Superior temporal gyrus (tissue), 1 donor: ENCODE measurements at regions not wholly inside any gene's neighbourhood (a gene's known extent, or its start where the extent isn't known, plus 50 kb on each side); places are given as distances from the start of the nearest gene placed in this dataset.
"Not testable (repeated sequence)": the region's sequence is repeated elsewhere in the genome, so short reads cannot be mapped to it uniquely, and the experiment has no call there.

Experiments used
- DNase-seq: peaks from one replicate; pipeline ENCODE4 v3.0.0-alpha.2; 2016; ENCODE audit errors: extremely low spot score

- DNase-seq = no peak
Observed at GRCh38 chr7:115793958-115794702, 236.4 kb downstream of the TFEC start.

GRCh38 chr7:115789901-115790300 lies 240.7 kb downstream of the TFEC start:
- DNase-seq = no peak

GRCh38 chr7:115789473-115789872 lies 241.1 kb downstream of the TFEC start:
- DNase-seq = not testable (repeated sequence)

- no peak for DNase-seq
Observed at GRCh38 chr7:115782696-115783490, 247.7 kb downstream of the TFEC start.

- no peak for DNase-seq
Observed at GRCh38 chr7:115779561-115779960, 251.0 kb downstream of the TFEC start.

GRCh38 chr7:115775981-115776380 lies 254.6 kb downstream of the TFEC start:
- DNase-seq = no peak

GRCh38 chr7:115763347-115763746 lies 267.2 kb downstream of the TFEC start:
- DNase-seq = no peak

GRCh38 chr7:115758025-115758424 lies 272.5 kb downstream of the TFEC start:
- no peak for DNase-seq

GRCh38 chr7:115754226-115754625 lies 276.3 kb downstream of the TFEC start:
- DNase-seq = peak; percentile 34

GRCh38 chr7:115749924-115750323 lies 280.6 kb downstream of the TFEC start:
- DNase-seq = no peak

GRCh38 chr7:115748123-115748738 lies 282.3 kb downstream of the TFEC start:
- DNase-seq = no peak

GRCh38 chr7:115747174-115747573 lies 283.4 kb downstream of the TFEC start:
- no peak for DNase-seq

- no peak for DNase-seq
Observed at GRCh38 chr7:115740043-115740442, 290.5 kb downstream of the TFEC start.

- DNase-seq = no peak
Observed at GRCh38 chr7:115734641-115735040, 295.9 kb downstream of the TFEC start.

- no peak for DNase-seq
Observed at GRCh38 chr7:115731796-115732471, 298.6 kb downstream of the TFEC start.

- DNase-seq = no peak
Observed at GRCh38 chr7:115728518-115728917, 302.0 kb downstream of the TFEC start.

GRCh38 chr7:115724400-115725056 lies 306.0 kb downstream of the TFEC start:
- DNase-seq = no peak

GRCh38 chr7:115722302-115722977 lies 308.1 kb downstream of the TFEC start:
- DNase-seq = no peak

GRCh38 chr7:115721293-115722217 lies 309.0 kb downstream of the TFEC start:
- DNase-seq = no peak

GRCh38 chr7:115719963-115720362 lies 310.6 kb downstream of the TFEC start:
- DNase-seq = no peak
